PC-9 (cell line): ENCODE measurements at regions not wholly inside any gene's neighbourhood (a gene's known extent, or its start where the extent isn't known, plus 50 kb on each side); places are given as distances from the start of the nearest gene placed in this dataset.

Source experiments
- CTCF ChIP-seq: fragments of 200-600 bp; sonication (generic); conservative IDR thresholded peaks from 2 replicates; pipeline ENCODE4 v1.6.1; 2017; ENCODE audit warnings: mixed run types, antibody characterized with exemption, mild to moderate bottlenecking, moderate library complexity
- EZH2 ChIP-seq: fragments of 200-600 bp; sonication (generic); IDR thresholded peaks from 2 replicates; pipeline ENCODE4 v1.8.0; 2017; ENCODE audit warnings: antibody characterized with exemption, low read depth

GRCh38 chr10:131829156-131829930 is 71.5 kb upstream of the PPP2R2D start:
- no peak for TF ChIP-seq CTCF
- TF ChIP-seq EZH2, result no peak
